ENCODE measurements at regions not wholly inside any gene's neighbourhood (a gene's known extent, or its start where the extent isn't known, plus 50 kb on each side); places are given as distances from the start of the nearest gene placed in this dataset.
A peak's percentile ranks its signal among the peaks of the same experiment; 100 is the strongest.

- Histone ChIP-seq H3K4me3 (no peak overlapping the region), H3K27me3 (no peaks in the 10 kb centered on the region), H3K36me3 (no peaks in the 10 kb centered on the region), H3K4me1 (peaks cover 0 to 10% (median 4%) of the 10 kb centered on the region in 4 donors), H3K9me3 (no peaks in the 10 kb centered on the region), H3K27ac (peak overlapping the region in 1 of 4 donors; percentile 31)
- DNase-seq: no peak
- intact Hi-C loops (cut with DNase I): no loop called here
- 73 to 76% methylated on average over 2 of the region's 2 CpGs for WGBS, 2 donors
- no peak for TF ChIP-seq CTCF (IDR thresholded peaks at IDR 0.05)
- TF ChIP-seq POLR2AphosphoS5 (IDR thresholded peaks at IDR 0.05): no peak
- no peak for TF ChIP-seq POLR2A (IDR thresholded peaks at IDR 0.05)
- no peak for TF ChIP-seq EP300 (IDR thresholded peaks at IDR 0.05)
Observed at GRCh38 chr13:44199627-44200207, 173.9 kb upstream of the SERP2 start.

DNA sequence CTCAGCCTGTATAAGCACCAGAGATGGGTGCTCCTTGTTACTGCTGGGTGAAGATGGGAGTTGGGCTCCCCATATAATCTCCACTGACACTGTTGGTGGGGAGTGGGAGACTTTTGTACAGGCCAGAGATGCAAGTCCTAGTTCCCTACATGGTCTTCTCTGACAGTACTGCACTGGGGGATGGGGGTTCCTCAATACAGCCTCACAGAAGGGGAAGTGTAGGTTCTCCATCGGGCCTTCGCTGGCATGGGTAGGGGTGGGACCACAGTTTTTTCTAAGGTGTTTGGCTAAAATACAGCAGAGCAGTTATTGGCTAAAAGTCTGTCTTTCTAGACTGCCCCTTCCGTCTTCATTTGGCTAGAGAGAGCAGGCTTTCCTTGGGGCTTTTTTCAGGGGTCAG lies 167.2 kb upstream of the SERP2 start:
- H3K36me3 ChIP-seq: no peaks in the 10 kb centered on the region
- H3K4me1 ChIP-seq: peaks cover 0 to 12% (median 0%) of the 10 kb centered on the region in 4 donors
- TF ChIP-seq CTCF (IDR thresholded peaks at IDR 0.05) (no peak), POLR2A (IDR thresholded peaks at IDR 0.05) (no peak), EP300 (IDR thresholded peaks at IDR 0.05) (no peak), POLR2AphosphoS5 (IDR thresholded peaks at IDR 0.05) (no peak)
- peaks cover 0 to 6% (median 0%) of the 10 kb centered on the region in 4 donors for H3K9me3 ChIP-seq
- intact Hi-C loops (cut with DNase I): no loop called here
- no peak for DNase-seq
- no peak overlapping the region for H3K27ac ChIP-seq
- 67 to 94% methylated on average over 3 of the region's 3 CpGs for WGBS, 2 donors
- H3K4me3 ChIP-seq: no peak overlapping the region
- no peaks in the 10 kb centered on the region for H3K27me3 ChIP-seq

GRCh38 chr13:44207476-44207875 lies 166.1 kb upstream of the SERP2 start:
- no peak for TF ChIP-seq EP300 (IDR thresholded peaks at IDR 0.05)
- H3K27me3 ChIP-seq: no peaks in the 10 kb centered on the region
- H3K4me1 ChIP-seq: peaks cover 0 to 20% (median 0%) of the 10 kb centered on the region in 4 donors
- H3K27ac ChIP-seq: no peak overlapping the region
- H3K9me3 ChIP-seq: peaks cover 0 to 6% (median 0%) of the 10 kb centered on the region in 4 donors
- no peak overlapping the region for H3K4me3 ChIP-seq
- 98 to 100% methylated on average over 2 of the region's 2 CpGs for WGBS, 2 donors
- no peaks in the 10 kb centered on the region for H3K36me3 ChIP-seq
- intact Hi-C loops (cut with DNase I): no loop called here
- DNase-seq: no peak

- H3K27ac ChIP-seq: peak overlapping the region in 1 of 4 donors; percentile 33
- H3K9me3 ChIP-seq: peaks cover 0 to 6% (median 0%) of the 10 kb centered on the region in 4 donors
- DNase-seq: no peak
- peaks cover 0 to 32% (median 0%) of the 10 kb centered on the region in 4 donors for H3K4me1 ChIP-seq
- H3K27me3 ChIP-seq: no peaks in the 10 kb centered on the region
- WGBS, 2 donors: 77 to 81% methylated on average over 2 of the region's 2 CpGs
- no peak for TF ChIP-seq POLR2A (IDR thresholded peaks at IDR 0.05)
- no peak for TF ChIP-seq CTCF (IDR thresholded peaks at IDR 0.05)
- no peak for TF ChIP-seq POLR2AphosphoS5 (IDR thresholded peaks at IDR 0.05)
- no peak for TF ChIP-seq EP300 (IDR thresholded peaks at IDR 0.05)
- H3K4me3 ChIP-seq: no peak overlapping the region
- intact Hi-C loops (cut with DNase I): no loop called here
- no peaks in the 10 kb centered on the region for H3K36me3 ChIP-seq
Observed at GRCh38 chr13:44210525-44210924, 163.1 kb upstream of the SERP2 start.

- intact Hi-C loops (cut with DNase I): no loop called here
- no peak for DNase-seq
- H3K36me3 ChIP-seq: no peaks in the 10 kb centered on the region
- H3K27ac ChIP-seq: peak overlapping the region; percentile 7 to 76 (median 28)
- WGBS, 2 donors: 82 to 86% methylated on average over 4 of the region's 4 CpGs
- H3K27me3 ChIP-seq: no peaks in the 10 kb centered on the region
- H3K4me3 ChIP-seq: no peak overlapping the region
- no peaks in the 10 kb centered on the region for H3K9me3 ChIP-seq
- peaks cover 0 to 32% (median 0%) of the 10 kb centered on the region in 4 donors for H3K4me1 ChIP-seq
- TF ChIP-seq POLR2A (IDR thresholded peaks at IDR 0.05) (no peak), CTCF (IDR thresholded peaks at IDR 0.05) (no peak), EP300 (IDR thresholded peaks at IDR 0.05) (no peak), POLR2AphosphoS5 (IDR thresholded peaks at IDR 0.05) (no peak)
Observed at GRCh38 chr13:44211286-44211685, 162.3 kb upstream of the SERP2 start.

Data from sigmoid colon (tissue), 6 donors.